ENCODE measurements at regions not wholly inside any gene's neighbourhood (a gene's known extent, or its start where the extent isn't known, plus 50 kb on each side); places are given as distances from the start of the nearest gene placed in this dataset.
A peak's percentile ranks its signal among the peaks of the same experiment; 100 is the strongest.
"Not testable (repeated sequence)": the region's sequence is repeated elsewhere in the genome, so short reads cannot be mapped to it uniquely, and the experiment has no call there.

- no peak for DNase-seq (ENCODE audit: low read depth, low spot score)
These were observed 247.6 kb downstream of the RDH14 start for GRCh38 chr2:18312818-18313217.

- DNase-seq (ENCODE audit: low read depth, low spot score) = no peak
These were observed 248.8 kb downstream of the RDH14 start for GRCh38 chr2:18311420-18312195.

- DNase-seq (ENCODE audit: low read depth, low spot score) = no peak
These were observed 250.8 kb downstream of the RDH14 start for GRCh38 chr2:18309627-18310026.

- DNase-seq (ENCODE audit: low read depth, low spot score) = no peak
These were observed 251.3 kb downstream of the RDH14 start for GRCh38 chr2:18309188-18309587.

- no peak for DNase-seq (ENCODE audit: low read depth, low spot score)
These were observed 255.6 kb downstream of the RDH14 start for GRCh38 chr2:18304849-18305248.

GRCh38 chr2:18301421-18302139 is 258.9 kb downstream of the RDH14 start:
- no peak for DNase-seq (ENCODE audit: low read depth, low spot score)

- peak; percentile 56 for DNase-seq (ENCODE audit: low read depth, low spot score)
These were observed 260.8 kb downstream of the RDH14 start for GRCh38 chr2:18299423-18300212.

GRCh38 chr2:18297534-18298058 is 262.9 kb downstream of the RDH14 start:
- no peak for DNase-seq (ENCODE audit: low read depth, low spot score)

GRCh38 chr2:18290386-18290785 is 270.1 kb downstream of the RDH14 start:
- DNase-seq (ENCODE audit: low read depth, low spot score) = no peak

GRCh38 chr2:18286897-18287296 is 273.6 kb downstream of the RDH14 start:
- DNase-seq (ENCODE audit: low read depth, low spot score) = no peak

- DNase-seq (ENCODE audit: low read depth, low spot score) = no peak
These were observed 276.1 kb downstream of the RDH14 start for GRCh38 chr2:18284331-18284730.

GRCh38 chr2:18282026-18282425 is 278.4 kb downstream of the RDH14 start:
- DNase-seq (ENCODE audit: low read depth, low spot score) = no peak

GRCh38 chr2:18276583-18277075 is 283.8 kb downstream of the RDH14 start:
- DNase-seq (ENCODE audit: low read depth, low spot score) = no peak

GRCh38 chr2:18273205-18273604 is 287.2 kb downstream of the RDH14 start:
- DNase-seq (ENCODE audit: low read depth, low spot score) = no peak

- no peak for DNase-seq (ENCODE audit: low read depth, low spot score)
These were observed 288.3 kb downstream of the RDH14 start for GRCh38 chr2:18272148-18272494.

GRCh38 chr2:18271370-18272147 is 288.9 kb downstream of the RDH14 start:
- DNase-seq (ENCODE audit: low read depth, low spot score) = no peak

- no peak for DNase-seq (ENCODE audit: low read depth, low spot score)
These were observed 292.1 kb downstream of the RDH14 start for GRCh38 chr2:18268400-18268799.

- DNase-seq (ENCODE audit: low read depth, low spot score) = no peak
These were observed 293.0 kb downstream of the RDH14 start for GRCh38 chr2:18267501-18267900.

- not testable (repeated sequence) for DNase-seq (ENCODE audit: low read depth, low spot score)
These were observed 293.8 kb downstream of the RDH14 start for GRCh38 chr2:18266699-18267098.

- DNase-seq (ENCODE audit: low read depth, low spot score) = no peak
These were observed 294.6 kb downstream of the RDH14 start for GRCh38 chr2:18265614-18266586.

Measured in ELF-1 (cell line).